HG02798 (cell line): ENCODE measurements at regions not wholly inside any gene's neighbourhood (a gene's known extent, or its start where the extent isn't known, plus 50 kb on each side); places are given as distances from the start of the nearest gene placed in this dataset.
"Not testable (repeated sequence)": the region's sequence is repeated elsewhere in the genome, so short reads cannot be mapped to it uniquely, and the experiment has no call there.

Experiments
- ATAC-seq: cut with Tn5 transposase; IDR thresholded peaks from one replicate; pipeline ENCODE4 v1.9.1; 2021; ENCODE audit warnings: mild to moderate bottlenecking; ENCODE audit not compliant: unreplicated experiment, poor library complexity

DNA sequence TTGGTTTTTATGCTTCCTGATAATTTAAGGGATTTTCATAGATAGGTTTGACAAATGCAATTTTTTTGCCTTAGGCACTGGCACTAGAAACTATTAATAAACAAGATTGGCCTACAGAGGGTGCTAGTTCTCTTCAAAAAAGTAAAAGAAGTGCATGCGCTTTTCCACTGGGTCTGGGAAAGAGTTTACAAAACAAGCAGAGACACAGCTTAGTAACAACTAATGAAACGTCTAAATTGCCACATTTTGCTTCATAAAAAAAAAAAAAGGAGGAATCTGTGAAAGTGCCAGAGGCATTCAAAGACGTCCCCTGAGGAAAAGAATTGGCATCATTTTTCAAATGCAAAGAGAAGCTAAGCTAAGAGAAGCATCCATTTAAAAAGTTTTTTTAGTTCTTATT lies 58.3 kb upstream of the EEA1 start:
- ATAC-seq = peak; percentile 30

GRCh38 chr12:92987846-92988621 lies 58.9 kb upstream of the EEA1 start:
- peak; percentile 88 for ATAC-seq

- ATAC-seq = no peak
Measured at GRCh38 chr12:92988622-92989130, 59.6 kb upstream of the EEA1 start.

- ATAC-seq = no peak
Measured at GRCh38 chr12:92989715-92990484, 60.8 kb upstream of the EEA1 start.

DNA sequence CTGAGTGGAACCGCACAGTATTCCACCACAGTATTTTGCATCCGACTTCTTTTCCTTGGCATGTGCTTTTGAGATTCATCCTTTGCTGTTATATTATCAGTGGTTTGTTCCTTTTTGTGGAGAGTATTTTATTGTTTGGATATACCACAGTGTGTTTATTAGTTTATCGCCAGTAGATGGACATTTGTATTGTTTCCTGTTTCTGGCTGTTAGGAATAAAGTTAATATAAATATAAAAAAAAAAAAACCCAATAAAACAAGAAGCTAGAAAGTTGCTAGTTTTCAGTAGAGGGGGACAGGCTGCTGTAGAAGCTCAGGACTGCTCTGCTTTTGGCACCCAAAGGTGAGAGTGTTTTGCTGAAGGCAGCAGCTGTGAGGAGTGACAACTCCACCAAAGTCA lies 62.0 kb upstream of the EEA1 start:
- no peak for ATAC-seq

DNA sequence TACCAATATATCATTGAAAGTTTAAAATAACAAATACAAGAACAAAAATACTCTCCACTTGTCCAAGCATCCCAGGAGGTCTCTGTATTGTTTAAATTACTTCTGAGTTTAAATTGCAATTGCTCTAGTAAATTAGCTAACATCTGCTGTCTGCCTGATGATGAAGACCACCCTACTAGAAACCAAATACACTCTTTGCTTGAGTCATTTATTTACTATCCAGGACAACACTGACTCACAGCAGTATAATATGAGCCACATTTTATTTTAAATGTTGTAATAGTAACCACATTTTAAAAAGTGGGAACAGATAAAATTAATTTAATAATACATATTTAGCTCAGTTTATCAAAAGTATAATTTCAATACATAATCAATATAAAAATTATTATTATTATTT lies 62.9 kb upstream of the EEA1 start:
- no peak for ATAC-seq

GRCh38 chr12:92993259-92993658 lies 64.2 kb upstream of the EEA1 start:
- ATAC-seq = no peak

DNA sequence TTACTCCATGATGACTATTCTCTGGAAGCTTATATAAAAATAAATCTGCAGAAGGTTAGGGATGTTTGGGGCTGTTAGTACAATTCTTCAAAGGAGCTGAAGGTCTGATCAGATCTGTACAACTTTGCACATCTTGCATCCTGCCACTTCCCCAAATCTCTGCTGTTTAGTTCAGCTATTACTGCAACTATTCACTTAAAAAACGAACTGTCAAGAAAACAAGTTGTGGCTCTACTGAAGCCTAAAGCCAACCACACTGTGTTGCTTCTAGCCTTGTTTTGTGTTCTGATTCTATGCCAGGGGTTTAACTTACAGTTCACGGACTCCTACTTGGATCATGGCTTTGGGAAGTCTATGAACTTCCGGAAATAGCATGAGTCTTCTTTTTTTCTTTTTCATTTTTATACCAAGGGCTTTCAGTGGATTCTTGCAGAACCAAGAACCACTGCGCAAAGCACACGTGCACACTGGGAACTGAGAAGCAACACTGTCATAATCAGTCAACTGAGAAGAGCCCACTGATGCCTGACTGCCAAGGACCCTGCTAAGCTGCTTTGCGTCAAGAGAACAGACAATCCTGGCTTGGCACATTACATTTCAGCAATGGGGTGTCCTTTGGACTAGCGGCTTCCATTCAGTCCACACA lies 66.3 kb upstream of the EEA1 start:
- peak; percentile 77 for ATAC-seq

- no peak for ATAC-seq
Measured at GRCh38 chr12:93000026-93000425, 70.9 kb upstream of the EEA1 start.

DNA sequence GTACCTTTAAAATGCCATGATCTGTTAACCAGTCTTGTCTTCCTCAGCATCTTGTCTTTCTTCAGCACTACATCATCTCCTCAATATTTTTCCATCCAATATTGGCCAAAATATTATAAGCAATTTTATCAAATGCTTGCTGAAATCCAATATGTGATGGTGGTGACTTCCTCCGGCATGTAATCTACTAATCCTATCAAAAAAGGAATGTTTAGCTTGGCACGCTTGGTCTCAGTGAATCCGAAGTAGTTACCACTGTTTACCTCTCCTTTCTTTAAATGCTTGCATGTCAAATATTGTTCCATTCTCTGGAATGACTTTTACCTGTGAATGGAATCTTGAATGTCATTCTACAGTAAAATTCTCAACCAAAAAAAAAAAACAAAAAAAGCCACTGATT lies 72.3 kb upstream of the EEA1 start:
- ATAC-seq = no peak

DNA sequence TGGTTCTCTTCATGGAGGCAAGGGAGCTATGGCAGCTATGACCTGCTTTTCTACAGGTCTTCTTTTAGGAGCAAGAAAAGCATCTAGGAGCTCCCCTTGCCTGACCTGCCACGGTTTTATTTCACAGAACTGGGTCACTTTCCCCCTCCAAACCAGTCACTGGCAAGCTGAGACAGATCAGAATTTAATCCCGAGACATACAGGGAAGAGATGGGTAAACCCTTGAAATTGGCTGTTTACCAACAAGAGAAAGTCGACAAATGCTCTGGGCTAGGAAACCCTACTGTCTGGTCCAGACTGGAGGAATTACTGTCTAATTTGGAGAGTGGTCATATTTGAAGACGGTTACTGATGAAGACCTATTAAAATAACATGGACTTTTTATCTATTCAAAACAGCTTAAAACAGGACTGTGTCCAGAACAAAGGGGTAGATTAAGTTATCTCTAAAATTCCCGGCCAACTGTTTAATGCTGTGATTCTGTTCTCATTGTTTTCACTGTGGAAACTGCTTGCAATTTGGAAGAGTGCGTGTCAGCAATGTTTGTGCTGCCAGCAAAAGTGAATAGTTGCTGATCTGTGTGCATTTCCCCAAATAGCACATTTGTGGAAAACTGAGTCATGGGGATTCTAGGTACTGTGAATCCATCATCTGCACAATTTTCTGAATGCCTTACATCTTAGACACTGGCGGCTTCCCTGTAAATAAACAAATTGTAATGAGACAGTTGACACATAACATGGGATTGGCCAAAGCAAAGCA lies 73.4 kb upstream of the EEA1 start:
- no peak for ATAC-seq

- no peak for ATAC-seq
Measured at GRCh38 chr12:93003531-93004239, 74.6 kb upstream of the EEA1 start.

DNA sequence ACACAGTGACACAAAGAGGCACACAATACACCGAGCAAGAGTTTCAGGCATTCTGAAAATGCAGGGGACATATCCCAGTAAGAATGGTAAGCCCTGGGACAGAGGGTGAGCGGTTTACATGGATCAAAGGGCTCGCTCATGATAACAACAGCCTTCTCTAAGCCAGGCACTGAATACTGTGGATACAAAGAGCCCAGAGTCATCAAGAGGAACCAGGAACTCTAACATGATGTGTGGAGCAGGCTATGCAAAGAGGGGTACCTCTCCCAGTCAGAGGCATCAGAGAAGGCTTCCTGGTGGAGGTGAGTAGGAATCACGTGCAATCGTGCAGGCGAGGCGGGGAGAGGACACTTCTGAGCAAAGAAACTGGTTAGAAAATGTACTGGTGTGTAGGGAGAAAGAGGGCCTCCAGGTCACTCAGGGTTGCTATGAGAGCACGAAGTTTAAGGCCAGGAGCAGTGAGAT lies 76.9 kb upstream of the EEA1 start:
- ATAC-seq = no peak

GRCh38 chr12:93006471-93007208 lies 77.5 kb upstream of the EEA1 start:
- no peak for ATAC-seq

DNA sequence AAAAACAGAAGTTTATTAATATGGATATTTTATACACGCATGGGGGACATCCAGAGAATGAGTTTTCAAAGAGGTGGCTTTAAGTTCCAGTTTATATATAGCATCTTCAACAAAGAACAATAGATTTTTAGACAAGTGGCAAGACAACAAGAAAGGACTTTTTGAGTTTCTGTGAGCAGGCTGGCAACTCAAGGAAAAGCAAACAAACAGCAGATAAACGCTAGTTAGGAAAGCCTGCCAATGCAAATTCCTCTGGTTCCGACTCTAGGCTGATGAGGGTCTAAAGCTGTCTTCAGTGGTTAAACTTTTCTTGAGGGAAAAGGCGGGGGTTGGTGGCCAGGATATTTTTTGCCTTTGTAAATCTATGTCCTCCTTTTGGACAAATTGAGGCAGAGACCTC lies 78.4 kb upstream of the EEA1 start:
- ATAC-seq = no peak

DNA sequence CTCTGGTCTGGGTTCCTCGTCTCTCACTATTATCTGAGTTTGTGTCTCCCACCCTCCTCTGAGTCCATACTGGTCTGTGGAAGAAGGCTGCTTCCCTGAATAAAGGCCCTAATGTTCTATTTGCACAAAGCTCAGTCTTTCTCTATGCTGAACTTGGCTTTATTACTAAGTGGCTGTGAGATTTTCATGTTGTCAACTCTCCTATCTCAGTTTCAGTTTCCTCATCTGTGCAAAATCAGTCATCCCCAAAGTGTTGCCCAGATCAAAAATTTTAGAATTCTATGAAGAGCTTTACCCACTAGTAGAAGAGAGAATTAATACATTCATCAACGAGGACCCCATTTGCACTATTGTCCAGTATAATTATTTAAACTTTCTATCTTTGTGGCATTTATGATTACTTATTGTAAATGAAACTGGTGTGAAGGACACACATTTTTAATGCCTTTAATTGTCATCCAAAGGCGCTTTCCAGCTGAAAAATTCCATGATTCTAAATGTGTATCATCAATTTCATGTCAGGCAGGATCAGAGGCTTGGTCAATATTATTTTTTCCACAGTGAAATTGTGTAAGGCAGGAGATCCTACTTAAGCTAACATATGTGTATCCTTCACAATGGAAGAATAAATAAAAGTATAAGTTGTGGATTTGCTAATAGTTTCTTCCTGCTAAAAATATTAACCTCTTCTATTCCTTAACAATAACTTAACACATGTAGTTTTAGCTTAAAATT lies 79.1 kb upstream of the EEA1 start:
- ATAC-seq = peak; percentile 84

GRCh38 chr12:93008880-93009279 lies 79.8 kb upstream of the EEA1 start:
- ATAC-seq = not testable (repeated sequence)

DNA sequence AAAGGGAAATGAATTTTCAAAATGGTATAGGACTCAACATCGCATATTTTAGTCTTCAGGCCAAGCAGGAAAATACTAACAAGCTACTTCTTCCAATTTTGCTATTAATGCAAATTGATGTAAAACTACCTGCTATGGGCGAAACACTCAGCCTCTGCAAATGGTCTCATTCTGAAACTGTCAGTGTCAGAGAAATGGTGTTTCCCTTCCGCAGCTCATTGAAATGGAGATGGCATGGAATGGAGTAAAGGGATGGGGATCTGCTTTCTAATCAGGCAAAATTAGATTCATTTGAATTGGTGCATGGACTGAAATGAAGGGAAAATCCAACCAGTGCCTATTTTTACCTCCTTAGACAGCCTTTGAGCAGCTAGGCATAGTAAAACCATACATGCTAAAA lies 80.4 kb upstream of the EEA1 start:
- ATAC-seq = peak; percentile 53
